ENCODE measurements at regions not wholly inside any gene's neighbourhood (a gene's known extent, or its start where the extent isn't known, plus 50 kb on each side); places are given as distances from the start of the nearest gene placed in this dataset.

- no peak for TF ChIP-seq POLR2A (IDR thresholded peaks at IDR 0.05)
- no peak for TF ChIP-seq POLR2AphosphoS5 (IDR thresholded peaks at IDR 0.05)
Observed at GRCh38 chr13:91142572-91142971, 204.9 kb upstream of the MIR17HG start.

All from prostate gland (tissue), 1 donor.